DOHH2 (cell line): ENCODE measurements at regions not wholly inside any gene's neighbourhood (a gene's known extent, or its start where the extent isn't known, plus 50 kb on each side); places are given as distances from the start of the nearest gene placed in this dataset.

Experiments used
- H3F3A ChIP-seq: fragments of 200-600 bp; sonication (generic), shearing (Covaris generic); 2 replicates; pipeline ENCODE4 v1.6.0; 2016; ENCODE audit warnings: antibody characterized with exemption, mild to moderate bottlenecking; ENCODE audit not compliant: control insufficient read depth, insufficient read depth
- H3K27ac ChIP-seq: fragments of 200-600 bp; sonication (generic); 2 replicates; pipeline ENCODE4 v1.5.1; 2014; ENCODE audit warnings: low read depth, mild to moderate bottlenecking, low read length, moderate library complexity
- H3K27me3 ChIP-seq: fragments of 200-600 bp; sonication (generic); 2 replicates; pipeline ENCODE4 v1.6.1; 2014; ENCODE audit warnings: mild to moderate bottlenecking, low read length, mixed read lengths; ENCODE audit not compliant: control insufficient read depth
- H3K36me3 ChIP-seq: fragments of 200-600 bp; sonication (generic); 2 replicates; pipeline ENCODE4 v1.6.1; 2014; ENCODE audit warnings: mild to moderate bottlenecking, low read length, moderate library complexity, mixed read lengths; ENCODE audit not compliant: control insufficient read depth
- H3K4me1 ChIP-seq: fragments of 200-600 bp; sonication (generic); 2 replicates; pipeline ENCODE4 v1.6.1; 2014; ENCODE audit warnings: mild to moderate bottlenecking, low read length, mixed read lengths; ENCODE audit not compliant: control insufficient read depth
- H3K4me2 ChIP-seq: fragments of 200-600 bp; sonication (generic); 2 replicates; pipeline ENCODE4 v1.6.0; 2014; ENCODE audit warnings: mild to moderate bottlenecking, low read length, moderate library complexity
- H3K4me3 ChIP-seq: fragments of 200-600 bp; sonication (generic); 2 replicates; pipeline ENCODE4 v1.5.1; 2014; ENCODE audit warnings: mild to moderate bottlenecking, low read length, mixed read lengths
- H3K79me2 ChIP-seq: fragments of 200-600 bp; sonication (generic); 2 replicates; pipeline ENCODE4 v1.6.1; 2014; ENCODE audit warnings: mild to moderate bottlenecking, low read length, mixed read lengths; ENCODE audit not compliant: control insufficient read depth
- H3K9me2 ChIP-seq: fragments of 200-600 bp; sonication (generic); replicated peaks from 2 replicates; pipeline ENCODE4 v1.6.1; 2014; ENCODE audit warnings: mild to moderate bottlenecking, low read length, mixed read lengths; ENCODE audit not compliant: control insufficient read depth
- H3K9me3 ChIP-seq: fragments of 200-600 bp; sonication (generic); 2 replicates; pipeline ENCODE4 v1.6.1; 2014; ENCODE audit warnings: antibody characterized with exemption, low read length, mixed read lengths; ENCODE audit not compliant: control insufficient read depth, insufficient read depth
- H4K20me1 ChIP-seq: fragments of 200-600 bp; sonication (generic); 2 replicates; pipeline ENCODE4 v1.6.0; 2014; ENCODE audit warnings: low read depth, mild to moderate bottlenecking, antibody characterized with exemption, low read length, moderate library complexity; ENCODE audit not compliant: control insufficient read depth, insufficient read depth
- EZH2phosphoT487 ChIP-seq: fragments of 200-600 bp; sonication (generic); IDR thresholded peaks from 2 replicates; pipeline ENCODE4 v1.6.1; 2017; ENCODE audit warnings: borderline replicate concordance, mild to moderate bottlenecking, antibody characterized with exemption, low read length, moderate library complexity, mixed read lengths
- TF ChIP-seq, protein P1 (sequence below): fragments of 200-600 bp; sonication (generic); IDR thresholded peaks from one replicate; pipeline ENCODE4 v1.5.1; 2014; ENCODE audit warnings: antibody characterized with exemption, mild to moderate bottlenecking, low read depth, low read length; ENCODE audit not compliant: poor library complexity, severe bottlenecking

DNA sequence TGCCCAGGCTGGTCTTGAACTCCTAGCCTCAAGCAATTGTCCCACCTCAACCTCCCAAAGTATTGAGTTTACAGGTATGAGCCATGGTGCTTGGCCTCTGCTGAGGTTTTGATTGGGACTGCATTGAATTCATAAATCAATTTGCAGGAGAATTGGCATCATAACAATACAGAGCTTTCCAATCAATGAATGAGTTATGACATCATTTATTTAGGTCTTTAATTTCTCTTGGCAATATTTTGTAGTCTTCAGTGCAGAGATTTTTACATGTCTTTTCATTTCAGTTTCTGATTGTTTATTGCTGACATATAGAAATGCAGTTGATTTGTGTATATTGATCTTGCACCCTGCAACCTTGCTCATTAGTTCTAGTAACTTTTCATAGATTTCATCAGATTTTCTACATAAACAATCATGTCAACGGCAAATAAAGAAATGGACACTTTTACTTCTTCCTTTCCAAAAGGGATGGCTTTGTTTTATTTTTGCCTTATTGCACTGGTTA, 119.9 kb downstream of the TFCP2L1 start:
- Histone ChIP-seq H3F3A (no peaks in the 10 kb centered on the region), H3K27ac (no peak overlapping the region), H3K9me3 (no peaks in the 10 kb centered on the region), H3K4me1 (no peaks in the 10 kb centered on the region), H3K4me2 (no peak overlapping the region), H3K4me3 (no peak overlapping the region), H3K9me2 (no peaks in the 10 kb centered on the region), H3K27me3 (no peaks in the 10 kb centered on the region), H4K20me1 (no peaks in the 10 kb centered on the region), H3K36me3 (no peaks in the 10 kb centered on the region), H3K79me2 (no peaks in the 10 kb centered on the region)
- TF ChIP-seq, protein P1, sequence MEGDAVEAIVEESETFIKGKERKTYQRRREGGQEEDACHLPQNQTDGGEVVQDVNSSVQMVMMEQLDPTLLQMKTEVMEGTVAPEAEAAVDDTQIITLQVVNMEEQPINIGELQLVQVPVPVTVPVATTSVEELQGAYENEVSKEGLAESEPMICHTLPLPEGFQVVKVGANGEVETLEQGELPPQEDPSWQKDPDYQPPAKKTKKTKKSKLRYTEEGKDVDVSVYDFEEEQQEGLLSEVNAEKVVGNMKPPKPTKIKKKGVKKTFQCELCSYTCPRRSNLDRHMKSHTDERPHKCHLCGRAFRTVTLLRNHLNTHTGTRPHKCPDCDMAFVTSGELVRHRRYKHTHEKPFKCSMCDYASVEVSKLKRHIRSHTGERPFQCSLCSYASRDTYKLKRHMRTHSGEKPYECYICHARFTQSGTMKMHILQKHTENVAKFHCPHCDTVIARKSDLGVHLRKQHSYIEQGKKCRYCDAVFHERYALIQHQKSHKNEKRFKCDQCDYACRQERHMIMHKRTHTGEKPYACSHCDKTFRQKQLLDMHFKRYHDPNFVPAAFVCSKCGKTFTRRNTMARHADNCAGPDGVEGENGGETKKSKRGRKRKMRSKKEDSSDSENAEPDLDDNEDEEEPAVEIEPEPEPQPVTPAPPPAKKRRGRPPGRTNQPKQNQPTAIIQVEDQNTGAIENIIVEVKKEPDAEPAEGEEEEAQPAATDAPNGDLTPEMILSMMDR = no peak
- TF ChIP-seq EZH2phosphoT487 = no peak
